Omental fat pad (tissue), 3 donors: ENCODE measurements at regions not wholly inside any gene's neighbourhood (a gene's known extent, or its start where the extent isn't known, plus 50 kb on each side); places are given as distances from the start of the nearest gene placed in this dataset.

Experiments used
- ATAC-seq: fragments of 150-250 bp; one replicate; pipeline ENCODE4 v1.9.1; 2016; ENCODE audit warnings: mild to moderate bottlenecking, moderate library complexity; ENCODE audit not compliant: low FRiP score
- DNase-seq: peaks from one replicate; pipeline ENCODE4 v3.0.0-alpha.2; 2019; ENCODE audit warnings: low spot score
- TF ChIP-seq, protein P1 (sequence below), 3 donors: fragments of 450-650 bp; IDR thresholded peaks; one replicate each; pipeline ENCODE4 v1.5.1; 2016 to 2017; ENCODE audit warnings: antibody characterized with exemption in 3 of 3, mild to moderate bottlenecking in 3 of 3, moderate library complexity in 2 of 3

GRCh38 chr15:96268442-96269204 lies 61.9 kb upstream of the NR2F2 start:
- TF ChIP-seq, protein P1, sequence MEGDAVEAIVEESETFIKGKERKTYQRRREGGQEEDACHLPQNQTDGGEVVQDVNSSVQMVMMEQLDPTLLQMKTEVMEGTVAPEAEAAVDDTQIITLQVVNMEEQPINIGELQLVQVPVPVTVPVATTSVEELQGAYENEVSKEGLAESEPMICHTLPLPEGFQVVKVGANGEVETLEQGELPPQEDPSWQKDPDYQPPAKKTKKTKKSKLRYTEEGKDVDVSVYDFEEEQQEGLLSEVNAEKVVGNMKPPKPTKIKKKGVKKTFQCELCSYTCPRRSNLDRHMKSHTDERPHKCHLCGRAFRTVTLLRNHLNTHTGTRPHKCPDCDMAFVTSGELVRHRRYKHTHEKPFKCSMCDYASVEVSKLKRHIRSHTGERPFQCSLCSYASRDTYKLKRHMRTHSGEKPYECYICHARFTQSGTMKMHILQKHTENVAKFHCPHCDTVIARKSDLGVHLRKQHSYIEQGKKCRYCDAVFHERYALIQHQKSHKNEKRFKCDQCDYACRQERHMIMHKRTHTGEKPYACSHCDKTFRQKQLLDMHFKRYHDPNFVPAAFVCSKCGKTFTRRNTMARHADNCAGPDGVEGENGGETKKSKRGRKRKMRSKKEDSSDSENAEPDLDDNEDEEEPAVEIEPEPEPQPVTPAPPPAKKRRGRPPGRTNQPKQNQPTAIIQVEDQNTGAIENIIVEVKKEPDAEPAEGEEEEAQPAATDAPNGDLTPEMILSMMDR (IDR thresholded peaks at IDR 0.05): no peak
- DNase-seq: no peak
- no peak for ATAC-seq

DNA sequence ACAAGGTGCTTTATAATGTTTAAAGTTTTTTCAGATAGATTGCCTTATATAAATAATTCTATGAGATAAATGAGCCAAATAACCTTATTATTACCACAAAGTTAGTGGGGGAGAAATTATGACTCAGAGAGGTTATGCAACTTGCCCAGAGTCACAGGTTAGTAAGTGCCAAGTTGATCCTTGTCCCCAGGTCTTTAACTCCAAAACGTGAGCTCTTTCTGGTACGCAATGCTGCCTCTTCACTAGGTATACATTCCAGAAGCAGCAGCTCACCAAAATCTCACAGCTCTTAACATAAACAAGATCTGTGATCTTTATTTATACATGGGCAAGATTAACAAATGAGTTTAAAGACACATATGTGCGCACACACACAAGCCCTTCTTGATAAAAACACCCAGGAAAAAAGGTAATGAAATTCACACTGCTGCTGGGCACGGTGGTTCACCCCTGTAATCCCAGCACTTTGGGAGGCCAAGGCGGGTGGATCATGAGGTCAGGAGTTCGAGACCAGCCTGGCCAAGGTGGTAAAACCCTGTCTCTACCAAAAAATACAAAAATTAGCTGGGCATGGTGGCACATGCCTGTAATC lies 59.8 kb upstream of the NR2F2 start:
- ATAC-seq (no peak), DNase-seq (no peak)
- TF ChIP-seq, protein P1 (IDR thresholded peaks at IDR 0.05): no peak

- TF ChIP-seq, protein P1 (IDR thresholded peaks at IDR 0.05): no peak
- no peak for ATAC-seq
These were observed 58.1 kb upstream of the NR2F2 start for GRCh38 chr15:96272427-96272826.

DNA sequence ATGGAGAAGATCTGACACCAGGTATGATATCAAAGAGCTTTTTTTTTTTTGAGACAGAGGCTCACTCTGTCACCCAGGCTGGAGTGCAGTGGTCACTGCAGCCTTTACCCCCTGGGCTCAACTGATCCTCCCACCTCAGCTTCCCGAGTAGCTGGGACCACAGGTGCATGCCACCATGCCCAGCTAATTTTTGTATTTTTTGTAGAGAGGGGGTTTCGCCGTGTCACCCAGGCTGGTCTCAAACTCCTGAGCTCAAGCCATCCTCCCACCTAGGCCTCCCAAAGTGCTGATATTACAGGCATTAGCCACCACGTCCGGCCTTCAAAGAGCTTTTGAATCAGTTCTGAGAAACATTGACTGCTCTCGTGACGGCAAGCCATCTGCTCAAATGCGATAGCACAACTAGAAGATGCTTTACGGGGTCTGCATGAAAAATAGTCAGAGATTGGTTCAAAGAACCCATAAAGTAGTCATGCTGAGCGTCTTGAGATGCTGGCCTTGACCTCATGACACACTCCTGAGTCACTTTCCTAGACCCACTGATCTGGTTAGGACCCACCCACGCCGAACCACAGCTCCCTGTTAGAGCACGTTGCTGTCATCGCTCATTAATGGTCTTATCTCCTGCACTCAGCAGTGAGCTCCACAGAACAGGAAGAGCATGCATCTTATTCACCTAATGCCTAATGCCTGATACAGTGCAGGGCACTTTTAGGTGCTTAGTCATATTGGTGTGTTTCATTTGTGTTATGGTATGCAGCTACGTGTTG lies 57.0 kb upstream of the NR2F2 start:
- DNase-seq: no peak
- no peak for ATAC-seq
- TF ChIP-seq, protein P1 (IDR thresholded peaks at IDR 0.05): no peak

More at GRCh38 chr15:96272427-96272826, 58.1 kb upstream of the NR2F2 start:
- no peak for DNase-seq

- DNase-seq (no peak), ATAC-seq (no peak)
- TF ChIP-seq, protein P1 (IDR thresholded peaks at IDR 0.05): no peak
These were observed 56.4 kb upstream of the NR2F2 start for GRCh38 chr15:96274087-96274440.

GRCh38 chr15:96274698-96275097 lies 55.8 kb upstream of the NR2F2 start:
- no peak for DNase-seq
- TF ChIP-seq, protein P1 (IDR thresholded peaks at IDR 0.05): no peak
- ATAC-seq: no peak
